Testis (tissue), 2 donors: ENCODE measurements at regions not wholly inside any gene's neighbourhood (a gene's known extent, or its start where the extent isn't known, plus 50 kb on each side); places are given as distances from the start of the nearest gene placed in this dataset.

Experiments
- POLR2A ChIP-seq: fragments of 450-650 bp; IDR thresholded peaks from one replicate; pipeline ENCODE4 v1.6.1; 2017; ENCODE audit warnings: antibody characterized with exemption, mild to moderate bottlenecking, moderate library complexity
- TF ChIP-seq, protein P1 (sequence below), 3 experiments: fragments of 450-650 bp in 2 of 3; fragments of 200-600 bp in 1 of 3; sonication (generic) in 1 of 3; IDR thresholded peaks; one replicate each; pipeline ENCODE4 v1.5.1; 2016 to 2019; ENCODE audit warnings: antibody characterized with exemption in 3 of 3, mild to moderate bottlenecking in 2 of 3, moderate library complexity in 1 of 3

DNA sequence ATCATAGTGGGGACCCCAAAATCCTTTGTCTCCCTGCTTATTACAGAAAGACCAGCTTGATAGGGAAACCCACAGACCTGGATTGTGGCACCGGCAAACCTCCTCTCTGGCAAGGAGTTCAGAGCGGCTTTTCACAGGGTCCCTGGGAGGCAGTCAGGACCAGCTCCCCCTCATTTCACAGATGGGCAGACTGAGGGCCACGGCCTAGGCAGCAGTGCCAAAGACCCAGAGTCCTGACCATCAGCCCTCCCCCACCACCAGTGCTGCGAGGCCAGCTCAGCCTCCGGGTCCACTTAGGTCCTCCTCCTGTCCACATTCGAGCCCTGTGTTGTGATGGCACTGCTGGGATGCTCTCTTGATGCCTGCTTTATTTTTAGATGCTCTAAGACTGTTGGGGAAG lies 57.2 kb downstream of the CAMK2N1 start:
- TF ChIP-seq, protein P1, sequence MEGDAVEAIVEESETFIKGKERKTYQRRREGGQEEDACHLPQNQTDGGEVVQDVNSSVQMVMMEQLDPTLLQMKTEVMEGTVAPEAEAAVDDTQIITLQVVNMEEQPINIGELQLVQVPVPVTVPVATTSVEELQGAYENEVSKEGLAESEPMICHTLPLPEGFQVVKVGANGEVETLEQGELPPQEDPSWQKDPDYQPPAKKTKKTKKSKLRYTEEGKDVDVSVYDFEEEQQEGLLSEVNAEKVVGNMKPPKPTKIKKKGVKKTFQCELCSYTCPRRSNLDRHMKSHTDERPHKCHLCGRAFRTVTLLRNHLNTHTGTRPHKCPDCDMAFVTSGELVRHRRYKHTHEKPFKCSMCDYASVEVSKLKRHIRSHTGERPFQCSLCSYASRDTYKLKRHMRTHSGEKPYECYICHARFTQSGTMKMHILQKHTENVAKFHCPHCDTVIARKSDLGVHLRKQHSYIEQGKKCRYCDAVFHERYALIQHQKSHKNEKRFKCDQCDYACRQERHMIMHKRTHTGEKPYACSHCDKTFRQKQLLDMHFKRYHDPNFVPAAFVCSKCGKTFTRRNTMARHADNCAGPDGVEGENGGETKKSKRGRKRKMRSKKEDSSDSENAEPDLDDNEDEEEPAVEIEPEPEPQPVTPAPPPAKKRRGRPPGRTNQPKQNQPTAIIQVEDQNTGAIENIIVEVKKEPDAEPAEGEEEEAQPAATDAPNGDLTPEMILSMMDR (IDR thresholded peaks at IDR 0.05): no peak
- TF ChIP-seq POLR2A: no peak
